SK-N-SH treated with all-trans-retinoic acid at 6 μM for 48 hours (cell line): ENCODE measurements at regions not wholly inside any gene's neighbourhood (a gene's known extent, or its start where the extent isn't known, plus 50 kb on each side); places are given as distances from the start of the nearest gene placed in this dataset.

ENCODE experiments used
- CSDC2 ChIP-seq: fragments of 250-450 bp; sonication (Bioruptor Pico); IDR thresholded peaks from 2 replicates; pipeline ENCODE4 v1.5.0; 2020; ENCODE audit warnings: mild to moderate bottlenecking, moderate library complexity
- ISL1 ChIP-seq: fragments of 250-450 bp; sonication (Bioruptor Pico); IDR thresholded peaks from 2 replicates; pipeline ENCODE4 v2.1.2; 2022; ENCODE audit warnings: mild to moderate bottlenecking, moderate library complexity
- RARB ChIP-seq: fragments of 250-450 bp; sonication (Bioruptor Pico); IDR thresholded peaks from 2 replicates; pipeline ENCODE4 v1.8.0; 2021; ENCODE audit warnings: mild to moderate bottlenecking, moderate library complexity
- ZFP30 ChIP-seq: fragments of 450-650 bp; formaldehyde crosslinking; IDR thresholded peaks from 2 replicates; pipeline ENCODE4 v1.5.0; 2022; ENCODE audit warnings: mild to moderate bottlenecking, moderate library complexity
- TF ChIP-seq, protein P1 (sequence below): fragments of 250-450 bp; sonication (Bioruptor Pico); IDR thresholded peaks from 2 replicates; pipeline ENCODE4 v1.5.1; 2020; ENCODE audit warnings: low read depth, mild to moderate bottlenecking, moderate library complexity
- TF ChIP-seq, protein P2 (sequence below): fragments of 250-450 bp; sonication (Bioruptor Pico); IDR thresholded peaks from 2 replicates; pipeline ENCODE4 v1.5.1; 2021; ENCODE audit warnings: mild to moderate bottlenecking, moderate library complexity

DNA sequence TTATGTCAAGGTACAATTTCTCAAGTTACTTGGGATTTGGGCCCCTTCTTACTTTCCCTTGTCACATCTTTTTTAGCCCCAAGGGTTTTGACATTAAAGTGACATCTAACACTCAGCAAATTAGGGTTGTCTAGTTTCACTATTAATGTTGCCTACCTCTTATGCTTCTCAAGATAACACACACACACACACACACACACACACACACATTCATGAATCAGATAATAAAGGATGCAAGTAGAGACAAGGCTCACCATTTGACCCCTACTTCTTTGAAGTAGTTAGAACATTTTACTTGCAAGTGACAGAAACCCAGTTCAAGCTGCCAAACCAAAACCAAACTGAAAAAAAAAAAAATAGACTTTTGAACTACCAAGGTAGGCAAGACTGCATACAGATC lies 138.8 kb downstream of the TRIB2 start:
- TF ChIP-seq ZFP30 (CRISPR knock-in tag) (no peak), ISL1 (CRISPR knock-in tag) (no peak), RARB (CRISPR knock-in tag) (no peak), CSDC2 (no peak)
- TF ChIP-seq, protein P1, sequence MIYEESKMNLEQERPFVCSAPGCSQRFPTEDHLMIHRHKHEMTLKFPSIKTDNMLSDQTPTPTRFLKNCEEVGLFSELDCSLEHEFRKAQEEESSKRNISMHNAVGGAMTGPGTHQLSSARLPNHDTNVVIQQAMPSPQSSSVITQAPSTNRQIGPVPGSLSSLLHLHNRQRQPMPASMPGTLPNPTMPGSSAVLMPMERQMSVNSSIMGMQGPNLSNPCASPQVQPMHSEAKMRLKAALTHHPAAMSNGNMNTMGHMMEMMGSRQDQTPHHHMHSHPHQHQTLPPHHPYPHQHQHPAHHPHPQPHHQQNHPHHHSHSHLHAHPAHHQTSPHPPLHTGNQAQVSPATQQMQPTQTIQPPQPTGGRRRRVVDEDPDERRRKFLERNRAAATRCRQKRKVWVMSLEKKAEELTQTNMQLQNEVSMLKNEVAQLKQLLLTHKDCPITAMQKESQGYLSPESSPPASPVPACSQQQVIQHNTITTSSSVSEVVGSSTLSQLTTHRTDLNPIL (CRISPR knock-in tag): no peak
- TF ChIP-seq, protein P2, sequence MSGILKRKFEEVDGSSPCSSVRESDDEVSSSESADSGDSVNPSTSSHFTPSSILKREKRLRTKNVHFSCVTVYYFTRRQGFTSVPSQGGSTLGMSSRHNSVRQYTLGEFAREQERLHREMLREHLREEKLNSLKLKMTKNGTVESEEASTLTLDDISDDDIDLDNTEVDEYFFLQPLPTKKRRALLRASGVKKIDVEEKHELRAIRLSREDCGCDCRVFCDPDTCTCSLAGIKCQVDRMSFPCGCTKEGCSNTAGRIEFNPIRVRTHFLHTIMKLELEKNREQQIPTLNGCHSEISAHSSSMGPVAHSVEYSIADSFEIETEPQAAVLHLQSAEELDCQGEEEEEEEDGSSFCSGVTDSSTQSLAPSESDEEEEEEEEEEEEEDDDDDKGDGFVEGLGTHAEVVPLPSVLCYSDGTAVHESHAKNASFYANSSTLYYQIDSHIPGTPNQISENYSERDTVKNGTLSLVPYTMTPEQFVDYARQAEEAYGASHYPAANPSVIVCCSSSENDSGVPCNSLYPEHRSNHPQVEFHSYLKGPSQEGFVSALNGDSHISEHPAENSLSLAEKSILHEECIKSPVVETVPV: no peak
